HUDEP-2 (cell line): ENCODE measurements at regions not wholly inside any gene's neighbourhood (a gene's known extent, or its start where the extent isn't known, plus 50 kb on each side); places are given as distances from the start of the nearest gene placed in this dataset.
A peak's percentile ranks its signal among the peaks of the same experiment; 100 is the strongest.
"Not testable (repeated sequence)": the region's sequence is repeated elsewhere in the genome, so short reads cannot be mapped to it uniquely, and the experiment has no call there.

Source experiments
- DNase-seq, 76 experiments: peaks; one replicate each; lab custom pipeline; 2025; ENCODE audit not compliant: unreplicated experiment in 76 of 76; lab: John Stamatoyannopoulos, UW

GRCh38 chr2:207321514-207321913 is 155.8 kb upstream of the KLF7 start:
- DNase-seq: no peak

- no peak for DNase-seq
These were observed 158.3 kb upstream of the KLF7 start for GRCh38 chr2:207324001-207324400.

DNA sequence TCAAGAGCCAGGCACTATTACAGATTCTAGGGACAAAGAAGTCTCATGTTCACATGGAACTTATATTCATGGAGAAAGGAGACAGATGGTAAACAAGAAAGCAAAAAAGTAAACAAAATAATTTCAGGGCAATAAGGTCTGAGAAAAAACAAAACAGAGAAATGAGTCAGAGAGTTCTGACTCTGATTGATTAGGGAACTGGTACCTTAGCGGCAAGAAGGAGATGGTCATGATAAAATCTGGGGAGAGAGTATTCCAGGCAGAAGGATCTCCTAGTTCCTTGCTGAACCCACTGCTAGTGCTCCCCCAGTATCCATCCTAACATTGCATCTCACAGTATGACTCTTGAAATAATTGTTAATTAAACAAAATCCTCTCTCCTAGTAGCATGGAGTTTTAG is 161.8 kb upstream of the KLF7 start:
- DNase-seq: no peak

- no peak for DNase-seq
These were observed 163.2 kb upstream of the KLF7 start for GRCh38 chr2:207328944-207329386.

DNA sequence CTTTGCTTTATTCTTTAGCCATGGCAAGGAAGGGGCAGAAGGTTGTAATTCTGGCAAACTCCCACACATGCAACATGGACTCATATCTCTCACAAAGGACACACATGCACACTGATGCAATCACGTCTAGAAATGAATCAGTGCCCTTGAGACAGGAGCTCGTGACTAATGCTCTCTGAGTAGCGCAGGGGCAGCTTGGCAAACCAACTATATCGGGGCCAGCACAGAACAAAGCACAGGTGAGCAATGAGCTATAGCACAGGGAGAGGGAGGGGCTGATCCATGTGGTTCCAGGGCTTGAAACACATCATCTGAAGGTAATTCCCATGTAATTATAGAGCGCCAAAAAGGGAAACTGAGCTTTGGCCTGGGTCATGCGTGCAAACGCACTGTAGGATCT is 165.2 kb upstream of the KLF7 start:
- DNase-seq: peak in 6 of 76 experiments; percentile 2 to 30 (median 14)

- no peak for DNase-seq
These were observed 165.9 kb upstream of the KLF7 start for GRCh38 chr2:207331674-207332073.

- no peak for DNase-seq
These were observed 166.9 kb upstream of the KLF7 start for GRCh38 chr2:207332480-207333212.

GRCh38 chr2:207333599-207334300 is 168.0 kb upstream of the KLF7 start:
- DNase-seq: no peak

DNA sequence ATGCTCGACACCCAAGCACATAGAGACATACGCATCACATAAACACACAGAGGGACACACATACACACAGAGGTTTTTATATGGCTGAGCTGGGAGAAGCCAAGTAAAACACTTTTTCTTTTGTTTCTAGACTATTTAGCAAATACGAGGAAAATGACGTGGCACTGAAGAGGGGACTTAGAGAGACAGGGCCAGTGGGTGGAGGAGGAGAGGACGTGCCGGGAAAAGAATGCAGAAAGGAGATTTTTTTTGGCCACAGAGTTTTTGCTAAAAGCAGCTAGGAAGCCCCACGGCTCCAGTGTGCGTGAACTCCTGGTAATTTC is 168.5 kb upstream of the KLF7 start:
- no peak for DNase-seq

GRCh38 chr2:207334624-207335371 is 169.1 kb upstream of the KLF7 start:
- DNase-seq: no peak

DNA sequence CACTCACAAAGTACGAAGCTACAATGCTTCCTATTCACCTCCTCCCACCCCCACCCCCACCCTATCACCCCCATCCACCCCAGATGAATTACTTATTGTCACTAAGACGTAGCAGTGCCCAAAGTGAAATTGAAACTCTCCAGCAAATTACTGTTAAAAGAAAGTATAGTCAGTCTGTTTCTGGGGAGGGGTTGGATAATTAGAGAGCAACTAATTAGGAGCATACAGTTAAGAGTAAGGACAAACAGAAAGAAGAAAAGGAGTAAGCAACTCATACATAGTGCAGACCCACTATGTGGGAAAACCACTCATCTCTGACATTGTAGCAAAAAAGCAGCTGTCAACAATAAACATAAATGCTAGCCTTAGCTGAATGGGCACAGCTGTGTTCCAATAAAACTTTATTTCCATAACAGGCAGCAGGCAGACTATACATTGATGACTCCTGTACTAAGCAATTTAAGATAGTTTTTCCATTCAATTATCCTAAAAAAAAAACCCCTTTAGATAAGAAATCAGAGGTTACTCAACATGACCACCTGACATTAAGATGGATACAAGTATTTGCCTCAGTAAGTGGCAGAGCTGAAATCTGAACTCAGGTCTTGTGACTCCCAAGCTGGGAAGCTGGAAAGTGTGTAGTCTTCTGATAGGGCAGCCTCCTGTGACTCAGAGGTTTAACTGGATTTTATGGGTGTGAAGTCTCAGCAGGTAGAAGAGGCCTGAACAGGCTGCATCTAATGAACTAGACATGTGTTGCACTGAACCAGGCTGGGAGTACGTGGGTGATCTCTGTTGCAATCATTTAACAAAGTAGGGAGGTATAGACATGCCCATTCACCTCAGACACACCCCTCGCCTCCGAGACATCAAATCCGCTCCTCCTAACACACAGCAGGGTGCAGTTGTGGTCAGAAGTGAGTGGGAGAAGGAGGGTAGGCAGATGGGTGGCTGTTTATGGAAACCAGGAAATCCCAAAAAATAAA is 171.8 kb upstream of the KLF7 start:
- peak in 1 of 76 experiments; percentile 20 for DNase-seq

DNA sequence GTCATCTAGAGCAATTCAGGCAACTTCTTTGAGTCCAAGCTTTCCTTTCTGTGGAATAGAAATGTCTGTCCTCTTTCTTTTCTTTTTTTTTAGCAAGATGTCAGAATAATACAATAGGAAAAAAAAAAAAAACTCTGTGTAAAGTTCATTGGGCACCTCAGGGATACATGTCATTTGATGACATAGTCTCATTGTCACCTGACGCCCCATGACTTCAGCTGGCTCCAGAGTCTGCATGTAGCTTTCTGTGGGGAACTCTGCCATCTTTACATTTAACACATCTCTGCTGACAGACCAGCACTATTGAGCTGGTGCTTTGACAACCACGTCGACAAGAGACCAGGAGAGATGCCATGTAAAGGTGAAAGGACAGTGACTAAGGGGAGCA is 172.5 kb upstream of the KLF7 start:
- no peak for DNase-seq

DNA sequence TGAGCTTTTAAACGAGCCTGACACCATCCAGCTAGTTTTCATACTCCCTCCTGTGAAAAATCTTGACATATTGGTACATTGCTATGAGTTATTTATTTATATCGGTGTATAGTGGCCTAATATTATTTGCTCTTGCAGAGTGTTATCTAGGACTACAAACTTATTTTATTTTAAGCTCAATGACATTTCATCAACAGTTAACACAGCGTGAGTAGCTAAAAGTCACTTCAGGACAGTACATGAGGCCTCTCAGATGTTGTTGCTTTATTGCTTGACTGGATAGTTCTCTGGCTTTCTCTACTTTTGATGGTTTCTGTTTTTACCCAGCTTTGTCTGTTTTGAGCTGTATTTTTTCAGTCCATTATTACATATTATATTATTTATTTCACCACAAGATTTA is 172.9 kb upstream of the KLF7 start:
- DNase-seq: no peak

- DNase-seq: no peak
These were observed 175.5 kb upstream of the KLF7 start for GRCh38 chr2:207341112-207341750.

- no peak for DNase-seq
These were observed 176.1 kb upstream of the KLF7 start for GRCh38 chr2:207341804-207342203.

DNA sequence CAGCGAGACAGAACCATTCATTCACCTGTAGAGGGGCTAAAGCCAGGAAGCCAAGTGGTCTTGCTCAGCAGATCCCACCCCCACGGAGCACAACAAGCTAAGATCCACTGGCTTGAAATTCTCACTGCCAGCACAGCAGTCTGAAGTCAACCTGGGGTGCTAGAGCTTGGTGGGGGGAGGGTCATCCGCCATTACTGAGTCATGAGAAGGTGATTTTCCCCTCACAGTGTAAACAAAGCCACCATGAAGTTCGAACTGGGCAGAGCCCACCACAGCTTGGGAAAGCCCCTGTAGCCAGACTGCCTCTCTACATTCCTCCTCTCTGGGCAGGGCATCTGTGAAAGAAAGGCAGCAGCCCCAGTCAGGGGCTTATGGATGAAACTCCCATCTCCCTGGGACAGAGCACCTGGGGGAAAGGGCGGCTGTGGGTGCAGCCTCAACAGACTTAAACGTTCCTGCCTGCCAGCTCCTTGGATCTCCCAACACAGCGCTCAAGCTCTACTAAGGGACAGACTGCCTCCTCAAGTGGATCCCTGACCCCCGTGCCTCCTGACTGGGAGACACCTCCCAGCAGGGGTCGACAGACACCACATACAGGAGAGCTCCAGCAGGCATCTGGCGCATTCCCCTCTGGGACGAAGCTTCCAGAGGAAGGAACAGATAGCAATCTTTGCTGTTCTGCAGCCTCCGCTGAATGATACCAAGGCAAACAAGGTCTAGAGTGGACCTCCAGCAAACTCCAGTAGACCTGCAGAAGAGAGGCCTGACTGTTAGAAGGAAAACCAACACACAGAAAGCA is 179.0 kb upstream of the KLF7 start:
- not testable (repeated sequence) for DNase-seq

GRCh38 chr2:207351171-207351570 is 178.6 kb upstream of the CREB1 start:
- DNase-seq: no peak

GRCh38 chr2:207352978-207353671 is 176.6 kb upstream of the CREB1 start:
- peak in 1 of 76 experiments; percentile 1 for DNase-seq

DNA sequence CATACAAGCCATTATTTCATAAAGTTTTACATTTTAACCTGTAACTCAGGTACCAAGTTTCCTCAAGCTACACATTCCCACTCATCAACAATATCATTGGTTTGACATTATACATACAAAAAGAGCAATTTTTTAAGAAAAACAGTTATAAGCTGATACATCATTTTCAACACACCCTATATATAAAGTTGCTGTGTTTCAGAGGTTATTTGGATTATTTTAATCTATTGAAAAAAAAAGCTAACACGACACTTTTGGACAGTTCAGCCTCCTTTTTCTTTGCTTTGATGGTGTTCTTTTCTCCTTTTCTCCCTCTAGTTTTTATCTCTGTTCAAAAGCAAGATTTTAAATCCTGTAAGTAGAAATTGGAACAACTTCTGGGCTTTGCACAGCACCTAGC is 175.9 kb upstream of the CREB1 start:
- DNase-seq: no peak
